CD4-positive, alpha-beta T cell treated with Interleukin-12 subunit alpha and Interleukin-12 subunit beta, for 1 hour (primary cell): ENCODE measurements at regions not wholly inside any gene's neighbourhood (a gene's known extent, or its start where the extent isn't known, plus 50 kb on each side); places are given as distances from the start of the nearest gene placed in this dataset.
A peak's percentile ranks its signal among the peaks of the same experiment; 100 is the strongest.
"Not testable (repeated sequence)": the region's sequence is repeated elsewhere in the genome, so short reads cannot be mapped to it uniquely, and the experiment has no call there.

Experiments used
- DNase-seq: peaks from one replicate; pipeline ENCODE4 v3.0.0-alpha.2; 2020

DNA sequence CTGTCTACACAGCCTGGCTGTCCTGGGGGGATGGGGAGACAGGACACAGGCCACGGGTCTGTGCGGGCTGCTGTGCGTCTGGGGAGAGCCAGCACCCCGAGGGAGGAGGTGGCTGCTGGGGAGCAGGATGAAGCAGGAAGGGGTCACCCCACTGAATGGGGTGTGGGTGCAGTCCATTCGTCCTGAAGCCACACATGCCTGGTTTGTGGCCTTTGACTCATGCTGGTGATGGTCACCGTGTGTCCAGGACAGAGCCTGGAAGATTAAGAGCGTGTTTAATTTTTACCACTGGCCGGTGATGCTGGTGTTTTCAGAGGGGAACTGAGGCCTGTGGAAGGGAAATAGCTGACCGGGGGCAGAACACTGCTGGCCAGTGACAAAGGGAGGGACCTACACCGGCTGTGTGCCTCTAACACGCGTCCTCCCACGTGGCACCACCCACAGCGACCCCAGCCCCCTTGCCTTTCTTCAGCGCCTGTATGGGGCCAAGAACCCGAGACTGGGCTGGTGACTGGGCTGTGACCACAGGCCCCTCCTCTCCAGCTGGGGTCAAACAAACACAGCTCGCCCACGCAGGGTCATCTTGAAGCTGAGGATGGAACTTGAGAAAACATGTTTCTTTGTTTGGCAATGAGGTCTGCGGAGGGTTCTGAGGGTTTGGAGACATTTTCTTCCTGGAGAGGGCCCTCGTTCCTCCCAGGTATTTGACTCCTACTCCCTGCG lies 99.5 kb upstream of the LRPAP1 start:
- not testable (repeated sequence) for DNase-seq

DNA sequence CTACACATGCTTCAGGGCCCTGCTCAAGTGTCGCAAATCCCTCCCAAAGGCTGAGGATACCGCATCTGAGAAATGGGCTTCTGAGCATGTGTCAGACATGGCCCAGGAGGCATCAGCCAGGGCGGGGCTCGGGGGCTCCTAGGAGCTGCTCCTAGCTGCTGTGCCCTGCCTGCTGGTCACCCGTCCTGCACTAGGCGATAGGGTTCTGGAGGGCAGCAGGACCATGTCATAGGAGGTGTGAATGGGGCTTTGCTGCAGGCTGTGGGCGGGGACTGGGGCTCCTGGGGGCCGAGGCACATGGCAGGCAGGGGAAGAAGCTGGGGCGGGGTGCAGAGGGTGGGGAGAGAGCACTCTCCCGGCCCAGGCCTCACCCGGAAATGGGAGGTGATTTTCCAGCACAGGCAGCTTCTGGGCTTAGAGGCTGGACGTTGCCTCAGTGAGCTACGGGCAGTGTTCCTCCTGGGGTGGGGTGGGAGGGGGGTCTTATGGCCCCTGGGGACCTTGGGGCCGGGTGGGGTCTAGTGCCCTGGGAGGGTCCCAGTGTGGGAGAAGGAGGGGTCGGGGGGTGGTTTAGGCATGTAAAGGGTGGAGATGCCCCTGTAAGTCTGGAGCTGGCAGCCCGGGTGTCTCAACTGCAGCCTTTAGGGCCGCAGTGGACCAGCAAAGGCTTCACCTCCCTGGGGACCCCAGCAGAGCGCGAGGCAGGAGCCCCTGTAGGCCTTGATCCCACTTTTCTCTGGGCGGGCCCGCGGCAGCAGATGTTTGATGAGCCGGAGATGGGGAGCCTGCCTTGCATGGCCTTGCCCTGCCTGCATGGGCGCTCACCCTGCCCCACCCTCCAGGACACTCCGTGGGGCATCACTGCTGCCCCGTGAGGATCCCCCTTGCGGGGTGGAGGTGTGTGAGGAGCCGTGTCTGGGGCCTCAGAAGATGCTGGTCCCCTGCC lies 98.6 kb upstream of the LRPAP1 start:
- DNase-seq: no peak

DNA sequence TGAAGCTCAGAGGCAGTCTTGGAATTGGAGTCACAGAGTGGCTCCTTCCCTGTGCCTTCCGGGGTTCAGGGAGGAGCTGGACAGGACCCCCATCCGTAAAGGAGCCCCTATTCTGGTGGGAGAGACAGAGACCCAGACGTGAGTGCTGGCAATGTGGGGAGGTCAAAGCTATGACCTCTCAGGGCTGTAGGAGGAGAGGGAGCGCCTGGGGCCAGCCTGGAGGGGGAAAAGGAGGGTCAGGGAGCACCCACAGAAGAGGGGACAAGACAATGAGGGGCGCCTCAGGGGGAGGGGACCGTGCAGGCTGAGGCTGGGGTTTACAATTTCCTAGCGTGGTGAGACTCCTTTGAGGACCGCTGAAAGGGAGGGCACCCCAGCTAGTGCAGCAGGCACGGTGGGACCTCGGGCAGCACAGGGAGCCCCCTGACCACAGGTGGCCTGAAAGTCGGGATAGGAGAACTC lies 97.9 kb upstream of the LRPAP1 start:
- no peak for DNase-seq

DNA sequence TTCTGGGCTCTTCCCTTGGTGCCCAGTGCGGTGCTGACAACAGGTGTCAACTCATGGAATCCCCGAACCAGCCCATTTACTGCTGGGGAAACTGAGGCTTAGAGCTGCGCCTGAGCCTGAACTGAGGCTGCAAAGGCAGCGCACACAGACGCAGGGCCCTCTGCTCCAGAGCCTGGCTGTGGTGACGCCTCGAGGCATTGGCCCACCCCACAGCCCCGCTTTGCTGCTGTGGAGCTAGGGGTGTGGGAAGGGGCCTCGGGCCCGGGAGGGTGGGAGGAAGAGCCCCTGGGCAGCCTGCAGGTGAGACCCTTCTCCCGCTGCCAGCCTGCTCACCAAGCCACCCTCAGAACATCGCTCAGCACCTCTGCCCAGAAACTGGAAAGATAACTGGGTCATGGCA lies 97.4 kb upstream of the LRPAP1 start:
- no peak for DNase-seq

DNA sequence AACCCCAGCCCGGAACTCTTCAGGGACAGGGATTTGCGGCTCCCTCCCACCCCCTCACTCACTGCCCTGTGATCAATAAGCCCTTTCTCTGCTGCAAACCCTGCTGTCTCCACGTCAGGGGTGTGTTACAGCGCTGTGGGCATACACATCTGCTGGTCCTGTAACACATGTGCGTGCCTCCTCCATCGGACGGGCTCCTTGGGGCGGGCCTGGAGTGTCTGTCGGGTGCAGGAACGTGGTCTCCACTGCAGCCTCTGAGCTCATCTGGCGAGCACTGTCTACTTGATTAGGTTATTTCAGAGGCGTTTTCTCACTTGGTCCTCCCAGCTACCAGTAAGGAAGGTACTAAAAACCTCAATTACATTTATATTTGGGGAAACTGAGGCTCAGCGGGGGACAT lies 97.0 kb upstream of the LRPAP1 start:
- not testable (repeated sequence) for DNase-seq

DNA sequence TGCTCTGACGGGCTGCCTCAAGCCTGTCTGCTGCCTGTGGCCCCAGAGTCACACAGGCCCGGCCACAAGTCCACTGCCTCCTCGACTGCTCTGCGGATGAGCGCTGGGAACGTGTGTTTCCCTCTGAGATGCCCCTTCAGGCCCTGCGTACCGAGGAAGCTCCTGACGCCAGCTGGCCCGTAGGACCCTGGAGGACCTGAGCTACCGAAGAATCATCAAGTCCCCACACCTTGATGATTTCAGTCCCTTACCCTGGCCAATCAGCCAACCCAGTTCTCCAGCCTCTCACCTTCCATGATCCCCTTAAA lies 96.6 kb upstream of the LRPAP1 start:
- no peak for DNase-seq

DNA sequence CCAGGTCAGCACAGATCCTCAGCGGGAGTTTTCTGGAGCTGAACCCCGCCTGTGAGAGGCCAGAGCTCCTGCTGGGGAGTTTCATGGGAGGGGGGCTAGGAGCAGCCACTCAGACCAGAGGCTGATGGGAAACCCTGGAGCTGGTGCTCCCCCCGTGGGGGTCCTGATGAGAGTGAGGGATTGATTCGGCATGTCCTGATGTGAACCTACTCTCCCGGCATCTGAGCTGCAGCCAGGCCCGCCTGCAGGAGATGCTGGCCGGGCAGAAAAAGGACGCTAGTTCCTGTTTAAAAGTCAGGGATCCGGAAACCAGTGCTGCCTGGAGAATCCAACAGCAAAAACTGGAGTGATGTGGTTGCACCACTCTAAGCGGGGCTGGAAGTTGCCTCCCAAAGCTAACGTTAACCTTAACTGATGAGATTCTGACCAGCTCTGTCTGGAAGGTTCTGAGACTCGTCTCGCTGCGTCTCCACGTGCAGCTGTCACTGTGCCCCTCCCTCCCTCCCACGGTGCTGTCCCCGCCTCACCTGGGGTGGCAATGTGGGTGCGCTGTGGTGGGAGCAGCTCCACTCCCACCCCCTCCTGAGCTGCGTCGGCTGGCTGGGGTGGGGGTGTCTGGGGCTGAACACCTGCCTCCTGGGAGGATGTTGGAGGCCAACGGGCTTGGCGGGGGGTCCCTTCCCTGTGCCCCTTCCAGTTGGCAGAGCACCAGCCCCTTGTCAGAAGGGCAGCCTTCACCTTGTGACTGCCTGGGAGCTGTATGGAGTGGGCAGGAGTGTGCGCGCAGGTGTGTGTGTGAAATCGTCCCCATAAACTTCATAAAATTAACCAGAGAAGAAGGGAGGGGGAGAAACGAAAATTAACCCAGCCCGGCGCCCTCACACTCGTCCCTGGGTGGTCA lies 96.0 kb upstream of the LRPAP1 start:
- DNase-seq: not testable (repeated sequence)

DNA sequence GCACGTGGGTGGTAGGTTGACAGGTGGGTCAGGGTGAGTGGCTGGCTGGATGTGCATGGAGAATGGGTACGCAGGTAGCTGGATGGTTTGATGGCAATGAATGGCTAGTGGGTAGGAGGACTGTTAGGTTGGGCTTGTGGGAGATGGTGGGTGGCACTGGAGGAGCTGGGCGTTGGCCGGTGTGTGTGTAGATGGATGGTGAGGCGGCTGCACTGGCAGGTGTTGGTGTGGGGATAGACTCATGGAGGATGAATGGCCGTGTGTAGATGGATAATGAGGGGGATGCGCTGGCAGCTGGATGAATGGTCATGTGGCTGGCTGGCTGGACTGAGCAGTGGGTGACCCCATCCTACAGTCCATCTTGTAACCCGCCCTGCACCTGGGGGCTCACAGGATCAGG lies 95.2 kb upstream of the LRPAP1 start:
- not testable (repeated sequence) for DNase-seq

DNA sequence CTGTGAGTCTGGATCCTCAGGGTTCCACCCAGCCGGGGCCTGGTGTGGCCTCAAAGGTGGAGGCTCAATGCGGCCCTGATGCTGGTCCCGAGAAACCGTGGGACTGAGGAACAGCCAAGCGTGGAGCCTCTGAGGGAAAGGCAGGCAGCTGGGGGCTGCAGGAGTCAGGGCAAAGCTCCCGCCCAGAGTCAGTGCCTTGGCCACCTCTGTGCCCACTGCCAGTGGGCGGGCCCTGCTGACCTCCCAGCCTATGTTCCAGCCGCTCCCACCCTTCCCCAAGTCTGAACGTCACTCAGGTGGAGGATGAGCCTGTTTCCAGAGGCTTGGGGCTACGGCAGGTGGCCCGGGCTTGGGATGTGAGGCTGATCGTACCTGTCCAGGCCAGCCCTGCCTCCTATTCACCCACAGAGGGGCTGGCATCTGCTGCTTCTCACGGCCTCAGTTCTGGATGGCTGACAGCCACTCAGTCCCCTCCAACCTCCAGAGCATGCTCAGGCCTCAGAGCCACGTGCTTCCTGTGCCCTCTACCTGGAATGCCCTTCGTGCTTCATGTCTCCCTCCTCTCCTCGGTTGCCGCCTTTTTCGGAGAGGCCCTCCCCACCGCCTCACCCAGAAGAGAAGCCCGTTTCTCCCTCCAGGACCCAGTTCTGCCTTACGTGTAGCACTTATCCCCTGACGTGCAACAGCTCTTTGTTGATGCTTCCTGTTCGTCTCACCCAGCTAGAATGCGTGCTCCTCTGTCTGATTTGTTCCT lies 94.1 kb upstream of the LRPAP1 start:
- not testable (repeated sequence) for DNase-seq

DNA sequence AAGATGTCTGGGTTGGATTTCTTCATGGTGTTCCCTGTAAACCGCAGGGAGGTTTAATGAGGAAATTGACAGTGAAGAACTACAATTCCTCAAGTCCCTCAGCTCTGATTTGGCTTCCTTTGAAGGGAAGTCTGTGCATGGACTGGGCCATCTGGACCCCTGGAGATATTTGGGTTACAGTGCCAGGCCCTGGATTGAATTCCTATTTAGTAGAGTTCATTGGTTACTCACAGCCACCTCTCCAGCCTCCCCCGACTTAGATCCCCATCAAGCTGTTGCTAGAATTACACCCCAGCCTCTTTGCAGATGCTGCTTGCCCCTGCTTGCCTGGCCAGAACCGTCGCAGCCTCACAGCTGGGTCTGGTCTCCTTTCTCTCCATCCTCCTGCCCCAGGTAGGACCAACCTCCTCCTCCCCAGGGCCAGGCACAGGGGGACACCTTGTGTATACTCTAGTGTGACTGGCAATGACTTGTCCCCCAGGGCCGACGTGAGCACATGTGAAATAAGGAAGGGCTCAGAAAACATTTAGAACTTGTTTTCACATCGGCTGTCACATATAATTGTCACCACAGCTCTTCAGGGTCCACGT lies 93.2 kb upstream of the LRPAP1 start:
- DNase-seq: not testable (repeated sequence)

DNA sequence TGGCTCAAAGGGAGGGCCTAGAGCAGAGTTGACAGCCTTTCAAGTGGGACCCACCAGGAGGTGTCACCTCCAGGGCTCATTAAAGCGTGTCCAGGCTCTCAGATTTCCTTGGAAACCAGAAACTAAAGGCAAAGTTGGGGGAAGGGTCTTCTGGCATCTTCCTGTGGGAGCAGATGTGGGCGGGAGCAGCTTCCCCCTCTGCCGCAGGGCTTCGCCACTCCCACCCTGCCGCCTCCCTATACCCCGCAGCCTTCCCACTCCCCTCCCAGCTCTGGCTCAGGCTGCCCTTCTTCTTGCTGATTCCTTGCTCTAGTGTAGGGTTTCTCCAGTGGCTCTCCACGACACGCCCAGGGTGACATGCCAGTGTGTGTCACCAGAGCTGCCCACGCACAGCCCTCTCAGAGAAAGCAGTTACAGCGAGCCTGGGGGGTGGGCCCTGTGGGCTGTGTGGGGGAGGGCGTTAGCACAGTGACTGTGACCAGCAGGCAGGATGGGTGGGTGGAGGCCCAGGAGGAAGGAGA lies 91.6 kb upstream of the LRPAP1 start:
- not testable (repeated sequence) for DNase-seq

DNA sequence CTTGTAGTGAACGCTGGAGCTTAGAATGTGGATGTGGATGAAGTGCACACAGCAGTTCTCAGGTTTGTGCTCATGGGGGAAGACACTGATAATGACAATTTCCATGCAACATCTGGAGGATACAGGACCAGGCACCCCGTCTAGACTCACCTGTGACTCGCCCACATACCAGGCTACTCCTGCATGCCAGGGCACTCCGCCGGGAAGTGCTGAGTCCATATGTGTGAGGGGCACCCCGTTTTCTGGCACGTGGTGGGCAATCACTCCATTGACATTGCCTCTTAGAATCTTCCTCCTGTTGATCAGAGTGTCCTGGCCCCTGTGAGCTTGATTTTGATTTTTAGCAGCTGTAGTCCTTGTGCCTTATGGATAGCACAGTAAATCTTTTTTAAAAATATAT lies 90.9 kb upstream of the LRPAP1 start:
- no peak for DNase-seq

DNA sequence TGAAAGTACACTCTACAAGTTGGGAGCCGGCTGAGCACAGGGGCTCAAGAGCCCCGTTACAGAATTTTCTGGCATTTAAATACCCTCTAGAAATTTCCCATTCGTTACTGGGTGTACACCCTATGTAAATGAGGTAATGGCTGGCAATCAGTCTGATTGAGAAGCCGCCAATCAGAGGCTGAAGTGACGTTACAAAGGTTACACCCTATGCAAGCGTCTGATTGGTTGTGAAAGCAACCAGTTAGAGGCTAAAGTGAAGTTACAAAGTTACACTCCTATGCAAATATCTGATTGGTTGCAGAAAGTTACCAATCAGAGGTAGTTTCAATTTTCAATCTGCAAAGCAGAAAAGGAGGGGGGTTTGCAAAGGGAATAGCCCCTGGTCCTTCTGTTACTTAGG lies 88.1 kb upstream of the LRPAP1 start:
- peak; percentile 3 for DNase-seq

DNA sequence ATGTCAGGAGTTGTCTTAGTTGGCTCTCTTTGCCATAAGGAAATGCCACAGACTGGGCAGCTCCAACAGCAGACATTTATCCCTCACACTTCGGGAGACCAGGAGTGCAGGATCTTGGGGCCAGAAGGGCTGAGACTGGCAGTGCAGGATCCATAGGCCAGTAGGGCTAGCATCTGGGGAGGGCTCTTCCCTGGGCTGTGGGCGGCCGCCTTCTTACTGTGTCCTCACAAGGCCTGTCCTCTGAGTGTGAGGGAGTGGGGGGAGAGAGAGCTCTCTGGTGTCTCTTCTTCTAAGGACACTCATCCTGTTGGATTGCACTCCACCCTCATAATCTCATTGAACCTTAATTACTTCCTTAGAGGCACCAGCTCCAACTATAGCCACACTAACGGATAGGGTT lies 87.5 kb upstream of the LRPAP1 start:
- not testable (repeated sequence) for DNase-seq

DNA sequence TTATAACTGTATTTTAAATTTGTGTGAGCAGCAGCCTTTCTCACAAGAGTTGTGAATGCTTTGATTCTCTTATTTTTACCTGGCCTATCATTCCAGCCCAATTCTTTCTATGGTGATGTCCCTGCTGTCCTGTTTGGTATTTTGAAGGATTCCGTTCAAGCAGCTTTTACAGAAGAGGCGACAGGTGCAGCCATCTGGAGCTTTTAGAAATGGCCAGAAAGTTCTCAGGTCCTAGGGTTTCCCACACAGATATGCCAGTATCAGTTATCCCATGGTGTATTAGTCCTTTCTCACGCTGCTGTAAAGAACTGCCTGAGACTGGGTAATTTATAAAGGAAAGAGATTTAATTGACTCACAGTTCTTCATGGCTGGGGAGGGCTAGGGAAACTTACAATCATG lies 86.1 kb upstream of the LRPAP1 start:
- DNase-seq: not testable (repeated sequence)

DNA sequence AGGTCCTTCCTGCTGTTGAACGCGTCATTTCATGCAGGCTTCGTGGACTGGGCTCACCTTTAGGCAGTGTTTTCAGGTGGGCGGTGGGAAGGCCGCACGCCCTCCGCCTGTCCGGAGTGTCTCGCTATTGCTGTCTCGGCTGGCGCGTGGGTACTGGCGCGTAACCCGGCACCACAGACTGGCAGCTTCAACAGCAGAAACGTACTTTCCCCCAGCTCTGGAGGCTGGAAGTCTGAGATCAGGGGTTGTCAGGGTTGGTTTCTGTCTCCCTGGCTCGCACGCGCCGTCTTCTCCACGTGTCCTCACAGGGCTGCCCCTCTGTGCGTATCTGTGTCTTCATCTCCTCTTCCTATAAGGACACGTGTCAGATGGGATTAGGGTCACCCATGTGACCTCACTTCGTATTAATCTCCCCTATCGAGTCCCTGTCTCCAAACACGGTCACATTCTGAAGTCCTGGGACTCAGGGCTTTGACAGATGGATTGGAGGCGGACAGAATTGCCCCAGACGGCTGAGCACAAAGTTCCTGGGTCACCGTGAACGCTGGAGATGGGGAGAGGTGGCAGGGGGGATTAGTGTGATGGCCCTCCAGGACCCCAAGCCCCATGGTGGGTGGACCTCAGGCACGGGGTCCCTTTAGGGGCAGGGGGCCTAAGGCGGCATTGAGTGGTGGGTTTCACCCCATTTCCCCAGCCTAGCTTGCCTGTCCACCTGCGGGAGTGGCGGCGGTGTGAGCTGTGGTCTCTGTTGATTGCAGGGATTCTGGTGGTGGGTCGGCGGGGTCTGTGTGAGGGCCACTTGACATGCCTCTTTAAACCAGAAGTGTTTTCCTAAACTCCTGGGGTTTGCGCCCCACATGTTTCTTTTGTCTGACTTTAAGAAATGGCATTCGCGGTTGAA lies 83.4 kb upstream of the LRPAP1 start:
- no peak for DNase-seq

DNA sequence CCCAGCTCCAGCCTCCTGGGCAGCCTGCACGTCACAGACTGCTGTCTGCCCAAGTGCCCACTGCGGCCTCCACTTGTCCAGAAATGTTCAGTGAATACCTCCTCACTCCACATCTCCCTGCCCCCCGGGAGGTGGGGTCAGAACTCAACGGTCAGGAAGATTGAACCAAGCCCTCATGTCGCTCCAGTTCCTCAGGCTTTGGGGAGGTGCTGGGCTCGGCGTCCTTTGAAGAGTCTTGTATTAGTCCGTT lies 82.4 kb upstream of the LRPAP1 start:
- no peak for DNase-seq

DNA sequence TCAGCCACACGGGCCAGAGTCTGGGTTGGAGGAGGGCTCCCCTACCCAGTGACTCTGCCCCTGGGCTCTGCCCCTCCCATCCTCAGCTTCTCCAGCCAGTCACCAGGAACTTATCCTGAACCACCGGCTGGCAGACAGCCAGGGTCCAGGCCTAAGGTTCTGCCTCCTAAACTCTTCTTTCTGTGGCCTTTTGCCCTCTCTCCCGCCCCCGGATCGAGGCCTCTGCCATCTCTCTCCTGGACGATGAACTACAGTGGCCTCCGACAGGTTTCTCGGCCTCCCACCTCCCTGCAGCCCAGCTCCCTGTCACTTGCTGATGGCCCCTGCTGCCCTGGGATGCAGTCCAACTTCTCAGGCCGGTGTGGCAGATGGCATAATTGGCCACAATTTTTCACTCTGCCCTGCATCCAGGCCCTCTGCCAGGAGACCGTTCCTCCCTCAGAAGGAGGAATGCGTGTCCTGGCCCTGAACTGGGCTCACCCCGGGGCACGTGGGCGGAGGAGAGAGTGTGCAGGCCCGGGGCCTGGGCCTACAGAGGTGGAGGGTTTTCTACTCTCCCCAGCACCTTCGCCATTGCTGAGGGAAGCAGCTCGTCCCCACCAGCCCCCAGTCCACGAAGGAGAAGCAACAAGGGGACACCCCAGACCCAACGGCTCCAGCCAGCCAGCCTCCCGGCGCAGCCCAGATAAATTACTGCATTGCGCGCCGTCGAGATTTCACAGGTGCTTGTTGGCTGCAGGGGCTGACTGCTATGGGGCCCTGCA lies 81.9 kb upstream of the LRPAP1 start:
- DNase-seq: no peak

DNA sequence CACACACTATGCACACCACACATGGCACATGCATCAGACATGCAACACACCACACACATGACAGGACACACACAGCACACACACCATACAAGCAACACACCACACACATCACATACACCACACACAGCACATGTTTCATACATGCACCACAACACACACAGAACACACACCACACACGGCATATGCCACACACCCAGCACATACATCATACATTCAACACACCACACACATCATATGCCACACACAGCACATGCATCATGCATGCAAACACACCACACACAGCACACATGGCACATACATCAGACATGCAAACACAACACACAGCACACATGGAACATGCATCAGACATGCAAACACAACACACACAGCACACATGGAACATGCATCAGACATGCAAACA lies 80.7 kb upstream of the LRPAP1 start:
- no peak for DNase-seq

DNA sequence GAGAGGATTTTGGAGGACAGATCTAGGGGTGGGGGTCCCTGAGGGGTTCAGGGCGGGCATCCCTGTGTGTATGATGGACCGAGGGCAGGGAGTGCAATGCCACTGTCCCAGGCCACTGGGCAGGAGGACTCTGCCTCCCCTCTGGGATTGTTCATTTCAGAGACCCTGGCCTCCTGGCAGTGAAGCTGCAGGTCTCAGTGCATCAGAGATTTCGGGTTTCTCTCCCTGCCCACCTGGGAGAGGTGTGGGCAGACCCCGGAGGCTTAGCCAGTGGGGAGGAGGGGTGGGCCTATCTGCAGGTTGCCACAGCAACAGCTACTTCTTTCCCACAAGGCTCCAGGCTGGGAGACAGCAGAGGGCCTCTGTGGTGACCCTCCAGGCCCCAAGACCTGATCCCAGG lies 80.1 kb upstream of the LRPAP1 start:
- no peak for DNase-seq
